ENCODE measurements at regions not wholly inside any gene's neighbourhood (a gene's known extent, or its start where the extent isn't known, plus 50 kb on each side); places are given as distances from the start of the nearest gene placed in this dataset.
A peak's percentile ranks its signal among the peaks of the same experiment; 100 is the strongest.

DNA sequence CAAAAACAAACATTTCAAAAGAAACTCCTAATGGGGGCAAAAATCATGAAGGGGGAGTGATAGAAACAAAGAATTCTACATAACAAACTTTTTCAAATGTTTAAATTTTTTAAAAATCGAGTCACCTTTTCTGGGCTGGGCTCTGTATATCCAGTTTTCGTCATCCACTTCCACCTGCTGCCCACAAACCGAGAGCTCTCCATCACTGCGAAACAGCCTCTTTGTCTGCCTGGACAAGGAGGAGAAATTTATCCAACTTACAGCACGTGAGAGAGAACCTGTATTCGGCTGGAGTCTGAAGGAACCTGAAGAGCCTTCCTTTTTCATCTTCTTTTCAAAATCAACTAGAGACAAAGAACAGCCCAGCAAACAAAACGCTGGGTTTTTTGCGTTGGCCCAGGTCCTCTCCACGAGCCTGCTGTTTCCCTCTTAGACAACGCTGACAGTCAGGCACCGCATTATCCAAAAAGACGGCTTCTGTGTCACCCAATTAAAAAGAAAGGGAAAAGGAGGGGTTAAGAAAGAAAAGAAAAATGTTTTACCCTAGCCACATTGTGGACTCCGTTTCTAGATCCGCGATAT is 72.4 kb upstream of the NHSL1 start:
- ATAC-seq (peak; percentile 31), DNase-seq (no peak)
- H3K9me3 ChIP-seq: no peaks in the 10 kb centered on the region
- intact Hi-C loops (cut with DNase I, micrococcal nuclease): no loop called here
- H3K36me3 ChIP-seq (ENCODE audit: low read depth): no peaks in the 10 kb centered on the region
- H3K4me3 ChIP-seq: no peak overlapping the region
- TF ChIP-seq CTCF (IDR thresholded peaks at IDR 0.05): no peak
- no peaks in the 10 kb centered on the region for H3K4me1 ChIP-seq (ENCODE audit: low read depth)

DNA sequence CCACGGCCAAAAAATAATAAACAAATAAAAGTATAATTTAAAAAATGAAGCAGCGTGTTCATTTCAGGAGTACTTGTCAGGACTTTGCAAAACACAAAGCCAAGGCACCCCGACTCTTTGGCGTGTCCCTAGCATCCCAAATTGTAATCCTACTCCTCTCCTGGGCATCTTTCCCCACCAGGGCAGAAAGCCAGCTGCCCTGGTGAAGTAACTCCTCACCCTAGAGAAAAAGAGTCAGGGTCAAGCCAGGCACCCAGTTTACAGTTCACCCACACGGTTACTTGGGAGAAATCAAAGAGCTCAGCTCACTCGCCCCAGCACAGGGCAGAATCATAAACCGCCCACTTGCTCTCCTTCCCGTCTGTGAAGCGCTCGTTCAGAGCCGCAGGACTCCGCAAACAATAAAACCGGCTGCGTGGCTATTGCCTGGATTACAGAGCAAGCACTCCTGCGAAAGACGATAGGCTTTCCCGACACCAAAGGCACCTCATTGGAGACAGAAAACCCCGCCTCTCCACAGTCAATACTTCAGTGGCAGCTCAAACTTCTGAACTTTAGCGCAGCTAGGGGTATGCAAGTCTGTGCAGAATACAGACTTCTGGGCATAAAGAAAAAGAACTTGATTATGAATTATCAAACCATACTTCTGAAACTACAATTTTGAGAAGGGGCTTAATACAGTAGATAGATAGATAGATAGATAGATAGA is 73.0 kb upstream of the NHSL1 start:
- intact Hi-C loops (cut with DNase I, micrococcal nuclease): no loop called here
- no peaks in the 10 kb centered on the region for H3K4me1 ChIP-seq (ENCODE audit: low read depth)
- H3K9me3 ChIP-seq: no peaks in the 10 kb centered on the region
- ATAC-seq (peak; percentile 97), DNase-seq (peak; percentile 76 to 81 (median 78))
- TF ChIP-seq CTCF (IDR thresholded peaks at IDR 0.05): no peak
- H3K36me3 ChIP-seq (ENCODE audit: low read depth): no peaks in the 10 kb centered on the region
- H3K4me3 ChIP-seq: no peak overlapping the region

DNA sequence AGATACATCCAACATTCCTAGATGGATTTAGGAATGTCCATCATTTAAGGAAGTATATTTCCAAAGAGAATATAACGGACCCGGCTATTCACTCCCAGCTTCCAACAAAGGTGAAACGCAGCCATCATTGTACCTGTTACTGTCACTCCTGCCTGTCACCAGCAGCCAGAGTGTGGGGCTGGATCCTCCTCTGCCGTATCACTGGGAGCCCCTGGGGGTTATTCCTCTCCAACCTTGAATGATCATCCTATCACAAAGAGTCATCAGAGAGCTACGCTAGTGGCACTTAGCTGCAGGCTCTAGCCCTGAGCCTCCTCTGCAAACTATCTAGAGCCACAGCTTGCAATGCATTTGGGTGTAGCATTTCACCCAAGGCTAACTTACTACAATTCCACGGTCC is 73.6 kb upstream of the NHSL1 start:
- no peak overlapping the region for H3K4me3 ChIP-seq
- TF ChIP-seq CTCF (IDR thresholded peaks at IDR 0.05): no peak
- H3K4me1 ChIP-seq (ENCODE audit: low read depth): no peaks in the 10 kb centered on the region
- no peak for ATAC-seq
- no peaks in the 10 kb centered on the region for H3K9me3 ChIP-seq
- H3K36me3 ChIP-seq (ENCODE audit: low read depth): no peaks in the 10 kb centered on the region
- DNase-seq: no peak
- intact Hi-C loops (cut with DNase I, micrococcal nuclease): no loop called here

- no peaks in the 10 kb centered on the region for H3K9me3 ChIP-seq
- intact Hi-C loops (cut with DNase I, micrococcal nuclease): no loop called here
- TF ChIP-seq CTCF (IDR thresholded peaks at IDR 0.05): no peak
- DNase-seq (no peak), ATAC-seq (no peak)
- no peak overlapping the region for H3K4me3 ChIP-seq
- no peaks in the 10 kb centered on the region for H3K4me1 ChIP-seq (ENCODE audit: low read depth)
- H3K36me3 ChIP-seq (ENCODE audit: low read depth): no peaks in the 10 kb centered on the region
These were observed 76.0 kb upstream of the NHSL1 start for GRCh38 chr6:138575257-138575656.

DNA sequence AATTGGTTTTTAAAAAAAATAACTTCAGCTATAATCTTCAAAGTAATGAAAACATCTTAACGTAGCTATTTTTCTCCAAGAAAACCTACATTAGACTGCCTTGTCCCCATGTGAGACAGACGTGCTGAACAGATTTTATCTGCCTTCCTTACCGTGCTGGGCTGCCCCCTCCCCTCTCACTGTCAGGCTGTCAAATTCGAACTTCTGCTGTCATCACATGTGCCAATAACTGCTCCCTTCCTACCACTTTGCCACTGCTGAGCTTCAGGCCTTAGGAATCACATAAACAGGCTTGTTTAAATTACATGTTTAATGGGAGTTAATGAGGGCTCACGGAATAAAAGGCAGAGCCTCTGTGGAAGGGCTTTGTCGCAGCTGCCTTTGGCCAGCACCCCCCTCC is 77.0 kb upstream of the NHSL1 start:
- Histone ChIP-seq H3K4me1 (ENCODE audit: low read depth) (no peaks in the 10 kb centered on the region), H3K4me3 (no peak overlapping the region), H3K36me3 (ENCODE audit: low read depth) (no peaks in the 10 kb centered on the region), H3K9me3 (no peaks in the 10 kb centered on the region)
- DNase-seq (no peak), ATAC-seq (no peak)
- intact Hi-C loops (cut with DNase I, micrococcal nuclease): no loop called here
- TF ChIP-seq CTCF (IDR thresholded peaks at IDR 0.05): no peak

All from mucosa of descending colon (tissue), 3 donors.